Activated CD8-positive, alpha-beta memory T cell treated with anti-CD3 and anti-CD28 coated beads for 4 hours (primary cell): ENCODE measurements at regions not wholly inside any gene's neighbourhood (a gene's known extent, or its start where the extent isn't known, plus 50 kb on each side); places are given as distances from the start of the nearest gene placed in this dataset.

Source experiments
- DNase-seq, 2 donors: peaks; one replicate each; pipeline ENCODE4 v3.0.0-alpha.2; 2020; ENCODE audit warnings: low read depth in 2 of 2

DNA sequence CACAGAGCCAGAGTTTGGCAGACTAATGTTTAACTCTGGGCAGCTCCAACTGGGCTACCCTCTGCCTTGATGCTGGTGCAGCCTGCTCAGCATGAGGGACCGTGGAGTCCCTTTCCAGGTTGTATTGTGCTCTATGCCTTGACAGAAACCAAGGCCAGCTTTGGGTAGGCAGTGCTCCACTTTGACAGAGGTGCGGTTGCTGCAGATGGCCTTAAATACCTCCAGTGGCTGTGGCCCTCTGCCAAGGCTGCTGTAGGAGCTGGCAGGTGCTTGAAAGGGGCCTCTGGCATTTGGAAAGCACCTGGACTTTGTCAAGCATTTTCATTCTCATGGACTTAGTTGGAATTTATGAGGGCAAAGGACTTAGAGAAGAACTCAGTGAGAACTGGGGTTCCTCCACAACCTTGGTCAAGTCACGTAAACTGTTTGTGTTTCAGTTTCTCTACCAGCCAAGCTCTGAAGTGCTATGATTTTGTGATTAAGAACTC is 249.7 kb upstream of the ZNF462 start:
- no peak for DNase-seq

DNA sequence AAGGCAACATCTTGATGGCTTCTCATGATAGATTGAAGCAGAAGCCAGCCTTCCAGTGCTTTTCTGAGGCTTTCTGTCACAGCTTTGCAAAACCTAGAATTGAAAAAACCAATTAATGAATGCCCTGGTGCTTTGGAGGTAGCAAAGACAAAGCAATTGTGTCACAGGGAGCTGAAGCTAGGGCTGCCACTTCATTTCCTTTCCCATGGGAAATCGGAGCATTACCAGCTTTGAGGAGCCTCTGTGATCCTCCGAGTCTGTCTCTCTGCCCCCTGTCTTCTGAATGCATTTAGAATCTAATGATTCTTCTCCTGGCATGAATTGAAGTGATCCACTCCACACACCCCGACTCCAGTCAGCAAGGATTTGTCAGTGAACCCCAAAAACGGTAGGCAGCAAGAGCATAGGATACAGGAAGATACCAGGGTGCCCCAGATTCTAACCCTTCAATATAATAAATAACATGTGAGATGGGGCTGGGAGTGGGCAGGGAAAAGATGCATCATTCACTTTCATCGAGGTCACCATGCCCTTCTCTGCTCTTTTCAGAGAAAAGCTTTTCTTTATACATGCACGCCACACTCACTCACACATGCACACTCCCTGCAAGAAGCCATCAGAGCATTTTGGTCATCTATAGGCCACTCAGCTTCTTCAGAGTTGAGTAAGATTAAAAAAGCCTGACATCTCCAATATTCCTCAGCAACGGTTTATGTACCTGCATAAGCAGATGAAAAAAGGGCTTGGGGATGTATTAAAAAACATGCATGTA is 247.7 kb upstream of the ZNF462 start:
- DNase-seq = no peak

DNA sequence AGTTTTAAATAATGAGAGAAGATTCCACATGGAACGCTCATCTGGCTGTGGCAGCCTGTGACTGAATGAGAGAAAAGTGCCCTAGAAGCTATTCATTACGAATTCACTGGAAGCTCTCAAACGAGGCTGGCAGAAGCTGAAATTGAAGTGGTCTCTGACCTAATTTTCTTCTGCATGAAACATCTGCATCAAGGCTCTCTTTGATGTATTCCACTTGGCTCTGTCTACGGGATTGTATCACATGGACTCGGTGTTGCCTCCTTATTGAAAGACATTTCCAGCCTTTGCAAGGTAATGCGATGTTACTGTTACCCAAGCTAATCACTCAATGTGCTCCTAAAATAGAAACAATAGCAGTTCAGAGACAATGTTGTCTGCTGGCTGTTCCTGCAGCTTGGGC is 246.9 kb upstream of the ZNF462 start:
- DNase-seq = no peak

- no peak for DNase-seq
Measured at GRCh38 chr9:106616851-106617345, 246.1 kb upstream of the ZNF462 start.

DNA sequence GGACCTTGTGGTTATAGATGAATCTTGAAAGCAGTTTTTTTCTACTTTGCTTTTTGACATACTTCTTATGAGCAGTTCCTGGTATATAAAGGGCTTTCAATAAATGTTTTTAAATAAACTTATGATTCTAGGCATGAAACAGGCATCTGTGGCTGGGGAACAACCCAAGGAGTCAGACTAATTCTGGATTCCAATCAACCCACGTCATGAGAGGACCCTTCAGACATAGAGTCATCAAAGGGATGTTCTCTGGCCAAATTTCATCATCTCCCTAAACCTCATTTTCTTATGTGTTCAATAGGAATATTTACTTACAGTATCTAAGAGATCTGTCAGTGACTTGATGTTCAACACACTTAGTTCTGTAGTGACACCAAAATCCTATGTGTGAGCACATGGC is 243.8 kb upstream of the ZNF462 start:
- DNase-seq = no peak

DNA sequence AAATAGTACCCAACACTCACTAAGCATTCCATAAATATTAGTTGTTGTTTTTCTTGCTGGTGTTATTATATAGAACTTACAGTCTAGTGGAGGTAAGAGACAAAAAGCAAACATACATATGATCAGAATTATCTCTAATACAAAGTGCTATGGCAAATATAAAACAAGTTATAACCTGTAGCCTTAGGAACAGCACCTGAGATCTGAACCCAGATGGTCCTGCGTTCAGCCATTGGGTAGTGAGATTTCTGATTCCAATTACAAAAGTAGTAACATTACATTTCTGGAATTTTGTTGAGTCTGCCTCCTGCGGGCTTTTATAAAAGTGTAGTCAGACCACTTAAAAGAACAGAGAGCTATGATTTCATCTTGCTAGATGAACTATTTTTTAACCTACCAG is 242.9 kb upstream of the ZNF462 start:
- DNase-seq = no peak

DNA sequence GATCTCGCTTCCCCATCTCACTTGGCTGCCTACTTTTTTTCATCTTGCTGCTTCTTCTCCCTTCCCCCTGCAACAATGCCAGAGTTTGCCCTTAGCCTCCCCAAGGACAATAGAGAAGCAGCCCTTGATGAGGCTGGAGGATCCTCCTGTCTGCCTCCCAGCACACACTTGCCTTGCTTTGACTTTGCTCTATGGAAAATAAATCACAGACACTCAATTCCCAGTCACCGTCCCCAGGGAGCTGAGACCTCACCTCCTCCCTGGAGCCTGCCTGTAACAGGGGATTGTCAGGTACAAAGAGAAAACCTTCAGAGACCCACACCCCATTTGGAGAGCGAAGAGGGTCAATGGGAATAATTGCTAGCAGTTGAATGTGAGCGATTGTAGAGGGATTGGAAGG is 242.1 kb upstream of the ZNF462 start:
- no peak for DNase-seq

- no peak for DNase-seq
Measured at GRCh38 chr9:106621313-106622163, 241.4 kb upstream of the ZNF462 start.

- DNase-seq = no peak
Measured at GRCh38 chr9:106622164-106622487, 240.8 kb upstream of the ZNF462 start.

DNA sequence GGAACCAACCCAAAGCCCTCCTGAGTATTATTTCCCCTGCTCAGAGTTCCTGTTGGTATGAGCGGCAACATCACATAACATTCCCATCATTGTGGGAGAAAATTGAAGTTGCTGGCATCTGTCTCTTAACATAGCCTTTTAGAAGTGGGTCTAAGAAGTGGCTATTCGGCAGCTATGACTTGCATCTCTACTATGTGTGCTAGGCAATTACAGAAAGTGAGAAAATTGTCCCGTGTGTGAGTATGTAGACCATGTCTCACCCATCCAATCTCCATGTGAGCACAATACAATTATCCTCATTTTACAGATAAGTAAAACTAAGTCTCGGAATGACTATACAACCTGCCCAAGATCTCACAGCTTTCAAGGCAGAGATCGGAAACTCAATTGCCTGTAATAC is 239.4 kb upstream of the ZNF462 start:
- DNase-seq = no peak

DNA sequence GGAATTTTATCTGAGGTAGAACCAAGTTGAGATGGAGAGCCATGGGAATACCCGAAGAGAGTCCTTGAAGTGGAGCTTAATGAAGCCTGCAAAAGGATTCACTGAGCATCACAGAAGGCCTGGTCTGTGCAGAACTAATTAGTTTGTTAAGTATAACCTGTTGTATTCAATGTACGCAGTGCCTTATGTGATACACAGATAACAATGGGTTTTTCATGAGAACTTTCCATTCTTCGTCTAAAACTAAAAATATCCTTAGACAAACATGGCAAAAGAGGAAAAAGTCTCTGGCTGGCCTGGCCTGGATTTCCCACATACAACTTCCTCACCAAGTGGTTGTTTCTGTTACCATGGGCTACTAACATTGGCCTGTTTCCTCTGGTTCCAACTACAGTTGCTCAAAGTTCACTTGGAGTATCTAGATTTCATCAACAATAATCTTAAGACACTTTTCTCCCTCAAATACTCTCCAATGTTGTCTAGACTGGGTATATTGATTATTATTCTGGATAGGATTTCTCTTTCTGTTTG is 237.6 kb upstream of the ZNF462 start:
- no peak for DNase-seq

GRCh38 chr9:106626936-106627335 is 236.0 kb upstream of the ZNF462 start:
- DNase-seq = no peak

DNA sequence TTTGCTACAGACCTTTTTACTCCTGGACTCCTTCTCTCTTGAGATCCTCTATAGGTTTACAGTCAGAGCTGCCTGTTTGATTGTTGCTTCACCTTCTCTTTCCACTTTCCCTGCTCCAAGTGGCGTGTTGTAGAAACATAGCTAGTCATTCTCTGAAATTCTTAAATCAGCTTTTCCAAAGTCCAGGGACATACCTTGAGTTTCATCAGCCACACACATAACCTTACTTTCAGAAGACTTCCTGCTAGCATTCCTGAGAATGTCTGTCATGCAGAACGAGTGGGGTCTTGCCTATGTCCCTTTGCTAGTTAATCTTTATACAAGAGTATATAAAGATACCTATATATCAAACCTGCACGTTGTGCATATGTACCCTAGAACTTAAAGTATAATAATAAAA is 230.3 kb upstream of the ZNF462 start:
- DNase-seq = no peak

- DNase-seq = no peak
Measured at GRCh38 chr9:106634183-106634582, 228.8 kb upstream of the ZNF462 start.

- no peak for DNase-seq
Measured at GRCh38 chr9:106634641-106635040, 228.3 kb upstream of the ZNF462 start.

GRCh38 chr9:106637486-106637885 is 225.5 kb upstream of the ZNF462 start:
- no peak for DNase-seq

GRCh38 chr9:106639873-106640568 is 222.9 kb upstream of the ZNF462 start:
- no peak for DNase-seq

GRCh38 chr9:106643211-106643930 is 219.6 kb upstream of the ZNF462 start:
- no peak for DNase-seq

DNA sequence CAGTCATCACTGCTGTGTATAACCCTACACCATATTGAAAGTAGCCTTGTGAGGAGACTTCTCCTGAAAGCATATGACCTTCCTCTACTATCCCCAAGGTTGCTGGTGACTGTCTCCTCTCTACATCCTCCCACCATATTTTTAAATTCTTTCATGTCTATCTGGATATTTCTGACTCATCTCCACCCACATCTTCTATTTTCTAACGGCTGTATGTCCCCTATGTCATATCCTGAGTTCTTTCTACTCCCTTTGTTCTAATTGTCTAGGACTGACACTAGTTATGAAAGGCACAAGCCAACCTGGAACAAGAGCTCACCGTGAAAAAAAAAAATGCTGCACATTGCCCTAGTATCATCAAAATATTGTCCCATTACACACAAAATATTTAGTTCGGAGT is 218.3 kb upstream of the ZNF462 start:
- no peak for DNase-seq

DNA sequence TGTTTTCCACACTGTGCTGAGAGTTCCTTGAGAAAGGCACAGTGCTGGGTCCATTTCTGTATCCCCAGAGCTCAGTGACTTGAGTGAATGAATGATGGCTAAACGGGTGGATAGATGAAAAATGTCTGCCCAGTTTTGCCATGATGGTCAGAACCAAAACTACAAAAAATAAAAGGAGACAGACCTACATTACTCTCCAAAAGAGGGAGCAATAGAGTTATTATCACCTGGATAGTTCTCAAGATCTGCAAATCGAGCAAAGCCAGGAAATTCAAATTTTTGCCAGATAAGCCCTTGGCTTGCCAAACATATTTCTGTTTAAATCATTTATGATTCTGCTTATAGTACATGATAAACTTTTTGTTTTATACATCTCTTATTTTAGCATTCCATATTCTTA is 214.2 kb upstream of the ZNF462 start:
- no peak for DNase-seq

GRCh38 chr9:106649664-106650063 is 213.3 kb upstream of the ZNF462 start:
- DNase-seq = no peak
